HL-60 (cell line): ENCODE measurements at regions not wholly inside any gene's neighbourhood (a gene's known extent, or its start where the extent isn't known, plus 50 kb on each side); places are given as distances from the start of the nearest gene placed in this dataset.

Experiments
- CTCF ChIP-seq: IDR thresholded peaks from one replicate; pipeline ENCODE4 v1.5.1; 2011; ENCODE audit warnings: low read length, control low read depth, inconsistent platforms; ENCODE audit not compliant: insufficient read depth
- POLR2AphosphoS5 ChIP-seq: IDR thresholded peaks from 2 replicates; pipeline ENCODE4 v1.6.1; 2012; ENCODE audit warnings: low read depth
- TF ChIP-seq, protein P1 (sequence below): IDR thresholded peaks from 2 replicates; pipeline ENCODE4 v1.6.1; 2012; ENCODE audit warnings: low read depth; ENCODE audit not compliant: insufficient replicate concordance

GRCh38 chr12:73719223-73719622 lies 818.4 kb upstream of the ATXN7L3B start:
- TF ChIP-seq CTCF (no peak), POLR2AphosphoS5 (no peak)
- TF ChIP-seq, protein P1, sequence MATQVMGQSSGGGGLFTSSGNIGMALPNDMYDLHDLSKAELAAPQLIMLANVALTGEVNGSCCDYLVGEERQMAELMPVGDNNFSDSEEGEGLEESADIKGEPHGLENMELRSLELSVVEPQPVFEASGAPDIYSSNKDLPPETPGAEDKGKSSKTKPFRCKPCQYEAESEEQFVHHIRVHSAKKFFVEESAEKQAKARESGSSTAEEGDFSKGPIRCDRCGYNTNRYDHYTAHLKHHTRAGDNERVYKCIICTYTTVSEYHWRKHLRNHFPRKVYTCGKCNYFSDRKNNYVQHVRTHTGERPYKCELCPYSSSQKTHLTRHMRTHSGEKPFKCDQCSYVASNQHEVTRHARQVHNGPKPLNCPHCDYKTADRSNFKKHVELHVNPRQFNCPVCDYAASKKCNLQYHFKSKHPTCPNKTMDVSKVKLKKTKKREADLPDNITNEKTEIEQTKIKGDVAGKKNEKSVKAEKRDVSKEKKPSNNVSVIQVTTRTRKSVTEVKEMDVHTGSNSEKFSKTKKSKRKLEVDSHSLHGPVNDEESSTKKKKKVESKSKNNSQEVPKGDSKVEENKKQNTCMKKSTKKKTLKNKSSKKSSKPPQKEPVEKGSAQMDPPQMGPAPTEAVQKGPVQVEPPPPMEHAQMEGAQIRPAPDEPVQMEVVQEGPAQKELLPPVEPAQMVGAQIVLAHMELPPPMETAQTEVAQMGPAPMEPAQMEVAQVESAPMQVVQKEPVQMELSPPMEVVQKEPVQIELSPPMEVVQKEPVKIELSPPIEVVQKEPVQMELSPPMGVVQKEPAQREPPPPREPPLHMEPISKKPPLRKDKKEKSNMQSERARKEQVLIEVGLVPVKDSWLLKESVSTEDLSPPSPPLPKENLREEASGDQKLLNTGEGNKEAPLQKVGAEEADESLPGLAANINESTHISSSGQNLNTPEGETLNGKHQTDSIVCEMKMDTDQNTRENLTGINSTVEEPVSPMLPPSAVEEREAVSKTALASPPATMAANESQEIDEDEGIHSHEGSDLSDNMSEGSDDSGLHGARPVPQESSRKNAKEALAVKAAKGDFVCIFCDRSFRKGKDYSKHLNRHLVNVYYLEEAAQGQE = no peak
